GM23338 (cell line): ENCODE measurements at regions not wholly inside any gene's neighbourhood (a gene's known extent, or its start where the extent isn't known, plus 50 kb on each side); places are given as distances from the start of the nearest gene placed in this dataset. TPM values are rescaled to one million over a fixed set of nuclear protein-coding genes. Genes with fewer than 3 reads are reported as not detected.

ENCODE experiments used
- ATAC-seq: fragments of 200-7000 bp; cut with Tn5 transposase; 3 replicates; pipeline ENCODE4 v1.9.1; 2020
- DNase-seq: peaks from one replicate; pipeline ENCODE4 v3.0.0-alpha.2; 2015; ENCODE audit warnings: low spot score
- H2AFZ ChIP-seq: fragments of 200-600 bp; sonication (generic); 2 replicates; pipeline ENCODE4 v1.8.0; 2016; ENCODE audit warnings: antibody characterized with exemption, mild to moderate bottlenecking, moderate library complexity
- H3F3A ChIP-seq: fragments of 200-600 bp; sonication (generic); replicated peaks from 2 replicates; pipeline ENCODE4 v1.8.0; 2017; ENCODE audit warnings: antibody characterized with exemption, mixed run types, low read depth
- H3K27ac ChIP-seq: fragments of 200-600 bp; sonication (generic); 2 replicates; pipeline ENCODE4 v1.6.1; 2016; ENCODE audit warnings: low read depth
- H3K27me3 ChIP-seq: fragments of 200-600 bp; sonication (generic); 2 replicates; pipeline ENCODE4 v1.8.0; 2016; ENCODE audit warnings: mild to moderate bottlenecking, mixed run types, moderate library complexity; ENCODE audit not compliant: insufficient read depth
- H3K36me3 ChIP-seq: fragments of 200-600 bp; sonication (generic); 2 replicates; pipeline ENCODE4 v1.8.0; 2016; ENCODE audit warnings: mild to moderate bottlenecking; ENCODE audit not compliant: insufficient read depth
- H3K4me1 ChIP-seq: fragments of 200-600 bp; sonication (generic); 2 replicates; pipeline ENCODE4 v1.8.0; 2016; ENCODE audit warnings: mild to moderate bottlenecking, moderate library complexity; ENCODE audit not compliant: insufficient read depth
- H3K4me2 ChIP-seq: fragments of 200-600 bp; sonication (generic); 2 replicates; pipeline ENCODE4 v1.7.1; 2017; ENCODE audit warnings: mixed run types
- H3K4me3 ChIP-seq: fragments of 200-600 bp; sonication (generic); 2 replicates; pipeline ENCODE4 v1.6.1; 2016; ENCODE audit warnings: mixed run types
- H3K79me2 ChIP-seq: fragments of 200-600 bp; sonication (generic); replicated peaks from 2 replicates; pipeline ENCODE4 v1.8.0; 2017; ENCODE audit warnings: mild to moderate bottlenecking; ENCODE audit not compliant: insufficient read depth
- H3K9me2 ChIP-seq: fragments of 200-600 bp; sonication (generic); 2 replicates; pipeline ENCODE4 v1.8.0; 2017; ENCODE audit not compliant: insufficient read depth
- H4K20me1 ChIP-seq: fragments of 200-600 bp; sonication (generic); replicated peaks from 2 replicates; pipeline ENCODE4 v1.8.0; 2017; ENCODE audit warnings: mild to moderate bottlenecking; ENCODE audit not compliant: insufficient read depth
- H3K27ac Mint-ChIP-seq: 2 replicates; pipeline ENCODE4 v1.8.0; 2020; ENCODE audit warnings: inconsistent platforms, mild to moderate bottlenecking, moderate library complexity, mixed read lengths
- H3K27me3 Mint-ChIP-seq: 3 replicates; pipeline ENCODE4 v1.8.0; 2022; ENCODE audit warnings: low read depth, mild to moderate bottlenecking, moderate library complexity, mixed read lengths, inconsistent platforms; ENCODE audit not compliant: insufficient read depth, poor library complexity
- H3K36me3 Mint-ChIP-seq: 3 replicates; pipeline ENCODE4 v1.8.0; 2021; ENCODE audit warnings: low read depth, mild to moderate bottlenecking, inconsistent platforms, moderate library complexity, mixed read lengths
- H3K4me1 Mint-ChIP-seq: 3 replicates; pipeline ENCODE4 v1.8.0; 2020; ENCODE audit warnings: mild to moderate bottlenecking, inconsistent platforms, mixed read lengths
- H3K4me3 Mint-ChIP-seq: 3 replicates; pipeline ENCODE4 v1.8.0; 2021; ENCODE audit warnings: moderate library complexity, mild to moderate bottlenecking, inconsistent platforms, mixed read lengths
- H3K9me3 Mint-ChIP-seq: 3 replicates; pipeline ENCODE4 v1.8.0; 2020; ENCODE audit warnings: moderate library complexity, mild to moderate bottlenecking, inconsistent platforms, mixed read lengths
- ETS1 ChIP-seq: IDR thresholded peaks from 2 replicates; pipeline ENCODE4 v1.6.1; 2016; ENCODE audit warnings: antibody characterized with exemption
- EZH2phosphoT487 ChIP-seq: fragments of 200-600 bp; sonication (generic); IDR thresholded peaks from one replicate; pipeline ENCODE4 v1.8.1; 2018; ENCODE audit warnings: antibody characterized with exemption; ENCODE audit not compliant: unreplicated experiment
- small RNA-seq: library from RNA; depleted of rRNA; stranded (forward); fragments of <200 nt; gene quantifications from one replicate; pipeline ENCODE3, GENCODE V24; 2014; ENCODE audit warnings: low replicate concordance

GRCh38 chr17:70024253-70024652 lies 50.8 kb upstream of the KCNJ16 start:
- no peak overlapping the region for H2AFZ ChIP-seq
- no peaks in the 10 kb centered on the region for H3K36me3 Mint-ChIP-seq
- peaks cover 2% of the 10 kb centered on the region for H3K27me3 Mint-ChIP-seq
- no peaks in the 10 kb centered on the region; the same call in 2 of the 3 replicates for H3K4me1 Mint-ChIP-seq
- no peak overlapping the region for H3K4me2 ChIP-seq
- H3K4me3 Mint-ChIP-seq: no peak overlapping the region
- H3K4me1 ChIP-seq: no peaks in the 10 kb centered on the region; the same call in 1 of the 2 replicates
- no peaks in the 10 kb centered on the region for H3K79me2 ChIP-seq
- no peaks in the 10 kb centered on the region for H3K36me3 ChIP-seq
- H3K4me3 ChIP-seq: no peak overlapping the region
- DNase-seq (no peak), ATAC-seq (no peak)
- H3K9me2 ChIP-seq: no peaks in the 10 kb centered on the region
- no peaks in the 10 kb centered on the region for H3F3A ChIP-seq
- no peak overlapping the region for H3K27ac ChIP-seq
- H3K9me3 Mint-ChIP-seq: no peaks in the 10 kb centered on the region
- H3K27me3 ChIP-seq: no peaks in the 10 kb centered on the region
- no peaks in the 10 kb centered on the region for H4K20me1 ChIP-seq
- no peak overlapping the region for H3K27ac Mint-ChIP-seq
- no peak for TF ChIP-seq ETS1
- no peak for TF ChIP-seq EZH2phosphoT487

Small RNAs in the stretch of these regions (small RNA-seq; reads per million reads assigned to genes)
- gene AC002545.1: not detected
- gene RF00019: not detected
